H54 (cell line): ENCODE measurements at regions not wholly inside any gene's neighbourhood (a gene's known extent, or its start where the extent isn't known, plus 50 kb on each side); places are given as distances from the start of the nearest gene placed in this dataset.
"Not testable (repeated sequence)": the region's sequence is repeated elsewhere in the genome, so short reads cannot be mapped to it uniquely, and the experiment has no call there.

Experiments used
- DNase-seq: peaks from one replicate; pipeline ENCODE4 v3.0.0; 2011; ENCODE audit warnings: low spot score, mixed read lengths; ENCODE audit not compliant: insufficient read length
- FAIRE-seq: peaks from 3 replicates; lab custom pipeline; 2011; peaks lifted over from hg19 to GRCh38; lab: Jason Lieb, UNC
- POLR2A ChIP-seq: IDR thresholded peaks from 2 replicates; pipeline ENCODE4 v1.6.1; 2011; ENCODE audit warnings: low read depth, mild to moderate bottlenecking, low read length

DNA sequence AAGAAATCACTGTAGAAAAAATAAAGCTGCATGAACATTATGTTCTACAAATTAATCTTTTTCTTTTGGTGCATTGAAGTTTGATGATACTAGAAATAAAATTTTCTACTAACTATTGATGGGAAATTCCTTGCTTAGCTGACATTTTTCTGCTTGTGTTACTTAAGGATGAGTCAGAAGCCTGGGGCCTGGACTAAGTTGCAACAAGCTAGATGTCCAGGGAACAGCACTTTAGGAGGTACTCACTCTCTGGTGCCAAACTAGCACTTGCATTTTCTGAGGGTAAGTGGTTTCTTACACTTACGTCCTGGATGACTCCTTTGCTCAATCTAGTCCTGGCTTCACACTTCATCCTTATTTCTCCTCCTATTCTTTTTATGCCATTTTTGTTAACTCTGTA lies 945.1 kb downstream of the IGSF11 start:
- FAIRE-seq, result no peak
- no peak for DNase-seq
- no peak for TF ChIP-seq POLR2A

DNA sequence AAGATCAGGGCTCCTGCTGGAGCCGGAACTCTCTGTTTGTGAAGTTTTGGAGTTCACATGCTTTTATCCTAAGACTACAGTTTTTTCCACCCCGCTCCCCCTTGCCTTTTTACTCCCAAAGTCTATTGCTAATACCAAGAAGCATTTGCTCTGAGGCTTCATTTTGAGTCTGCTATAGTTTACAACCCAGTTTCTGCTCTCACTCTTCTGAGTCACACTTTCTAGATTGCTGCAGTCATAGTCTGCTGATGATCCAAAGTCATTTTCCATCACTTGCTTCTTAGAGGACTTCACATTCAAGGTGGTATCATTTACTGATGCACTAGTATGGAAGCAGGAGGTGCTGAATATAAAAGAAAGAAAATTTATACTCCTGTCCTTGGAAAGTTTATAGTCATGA lies 937.4 kb downstream of the IGSF11 start:
- no peak for TF ChIP-seq POLR2A
- DNase-seq, result no peak
- no peak for FAIRE-seq

GRCh38 chr3:118097660-118098059 lies 937.0 kb downstream of the IGSF11 start:
- no peak for TF ChIP-seq POLR2A
- DNase-seq, result no peak
- FAIRE-seq, result no peak

DNA sequence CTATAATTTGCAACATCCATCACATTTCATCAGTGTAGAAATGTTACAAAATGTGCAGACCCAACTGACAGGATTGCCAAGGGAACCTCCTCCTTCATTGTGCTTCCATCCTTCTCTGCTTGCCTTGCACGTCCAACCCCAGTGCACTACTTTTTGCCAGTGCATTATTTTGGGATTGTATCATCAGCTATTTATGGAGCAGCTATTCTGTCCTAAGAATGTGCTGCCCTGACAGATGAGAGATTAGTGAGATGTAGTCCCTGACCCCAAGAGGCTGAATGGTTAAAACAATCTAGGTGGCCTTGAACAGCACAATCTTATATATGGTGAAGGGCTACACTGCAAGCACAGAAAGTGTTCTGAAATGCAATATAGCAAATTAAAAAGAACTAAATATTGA lies 935.8 kb downstream of the IGSF11 start:
- DNase-seq (no peak), FAIRE-seq (no peak)
- no peak for TF ChIP-seq POLR2A

GRCh38 chr3:118101891-118102290 lies 932.8 kb downstream of the IGSF11 start:
- DNase-seq (no peak), FAIRE-seq (no peak)
- TF ChIP-seq POLR2A, result no peak

- no peak for TF ChIP-seq POLR2A
- no peak for FAIRE-seq
- DNase-seq, result no peak
Measured at GRCh38 chr3:118102737-118103136, 931.9 kb downstream of the IGSF11 start.

- no peak for TF ChIP-seq POLR2A
- FAIRE-seq (no peak), DNase-seq (no peak)
Measured at GRCh38 chr3:118108201-118108600, 926.4 kb downstream of the IGSF11 start.

GRCh38 chr3:118108769-118109168 lies 925.9 kb downstream of the IGSF11 start:
- TF ChIP-seq POLR2A, result no peak
- DNase-seq, result no peak
- FAIRE-seq, result no peak

GRCh38 chr3:118110211-118110610 lies 924.4 kb downstream of the IGSF11 start:
- no peak for FAIRE-seq
- no peak for TF ChIP-seq POLR2A
- no peak for DNase-seq

- TF ChIP-seq POLR2A, result no peak
- FAIRE-seq (no peak), DNase-seq (no peak)
Measured at GRCh38 chr3:118116991-118117390, 917.7 kb downstream of the IGSF11 start.

DNA sequence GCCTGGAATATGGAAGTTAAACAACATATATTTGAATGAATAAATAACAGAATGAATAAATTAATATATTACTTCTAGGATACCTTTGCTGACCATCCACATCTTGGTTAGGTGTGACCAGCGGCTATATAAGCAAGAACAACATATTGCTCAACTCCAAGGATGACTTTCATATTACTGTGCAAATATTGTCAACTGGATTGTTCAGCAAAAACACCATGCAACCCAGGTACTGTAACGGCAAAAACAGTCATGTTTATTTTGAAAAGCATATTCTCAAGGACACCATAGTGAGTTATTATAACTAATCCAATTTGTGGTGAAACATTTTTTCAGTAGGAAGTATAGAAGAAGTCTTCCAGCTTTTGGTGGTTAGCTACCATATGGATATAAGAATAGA lies 907.9 kb downstream of the IGSF11 start:
- DNase-seq (no peak), FAIRE-seq (no peak)
- TF ChIP-seq POLR2A, result no peak

DNA sequence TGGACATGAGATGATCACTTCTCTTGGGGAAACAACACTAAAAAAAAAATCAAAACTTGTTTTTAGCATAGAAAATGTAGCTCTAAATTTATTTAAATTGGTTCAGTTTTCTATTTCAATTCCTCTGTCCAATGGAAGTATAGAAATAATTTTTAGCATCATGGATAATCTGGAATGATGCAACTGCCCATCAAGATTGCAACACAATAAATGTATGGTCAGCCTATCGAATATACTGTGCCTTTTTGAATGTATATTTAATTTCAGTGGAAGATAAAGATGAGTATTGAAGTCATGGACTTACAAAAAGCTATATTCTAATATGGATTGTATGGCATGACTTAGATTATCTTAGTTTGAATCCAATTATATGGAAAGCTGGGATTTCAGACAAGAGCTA lies 906.7 kb downstream of the IGSF11 start:
- TF ChIP-seq POLR2A, result no peak
- no peak for FAIRE-seq
- DNase-seq, result no peak

DNA sequence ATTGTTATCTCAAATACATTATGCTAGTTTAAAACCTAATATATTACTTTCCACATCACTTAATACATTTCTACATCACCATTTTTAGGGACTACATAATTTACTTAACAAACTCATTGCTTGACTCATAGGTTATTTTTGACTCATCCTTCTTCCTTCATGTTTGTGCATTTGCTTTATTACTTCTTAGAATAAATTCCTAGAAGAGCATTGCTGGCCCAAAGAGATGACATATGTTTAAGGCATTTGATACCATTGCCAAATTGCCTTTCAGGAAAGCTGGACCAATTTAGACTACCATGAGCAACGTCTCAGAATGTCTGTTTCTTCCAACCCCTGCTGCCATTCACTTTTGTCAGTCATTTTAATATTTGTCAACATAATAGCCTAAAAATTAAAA lies 905.8 kb downstream of the IGSF11 start:
- TF ChIP-seq POLR2A, result no peak
- DNase-seq, result no peak
- FAIRE-seq, result no peak

GRCh38 chr3:118137778-118138177 lies 896.9 kb downstream of the IGSF11 start:
- TF ChIP-seq POLR2A, result no peak
- no peak for FAIRE-seq
- DNase-seq, result no peak

DNA sequence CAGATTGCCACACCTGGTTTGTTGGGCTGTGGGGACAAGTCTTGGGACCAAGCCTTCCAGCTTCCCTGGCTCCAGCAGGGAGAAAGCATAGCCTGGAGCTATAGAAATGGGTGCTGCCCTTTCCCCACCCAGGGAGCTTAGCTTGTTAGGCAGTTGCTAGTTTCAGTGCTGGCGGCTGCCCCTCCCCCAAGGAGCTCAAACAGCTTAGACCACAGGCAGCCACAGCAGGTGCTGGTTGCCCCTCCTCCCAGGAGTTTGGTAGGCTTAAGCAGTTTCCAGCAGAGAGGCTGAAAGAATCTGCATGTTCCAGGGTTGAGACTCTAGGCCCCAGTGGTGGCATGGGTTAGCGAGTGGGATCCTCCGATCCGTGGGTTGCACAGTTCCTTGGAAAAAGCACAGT lies 889.7 kb downstream of the IGSF11 start:
- no peak for TF ChIP-seq POLR2A
- DNase-seq (no peak), FAIRE-seq (no peak)

GRCh38 chr3:118146658-118147375 lies 887.8 kb downstream of the IGSF11 start:
- TF ChIP-seq POLR2A, result no peak
- DNase-seq, result no peak
- no peak for FAIRE-seq

- no peak for TF ChIP-seq POLR2A
- DNase-seq, result no peak
- FAIRE-seq, result no peak
Measured at GRCh38 chr3:118151164-118151563, 883.5 kb downstream of the IGSF11 start.

GRCh38 chr3:118162627-118163588 lies 871.7 kb downstream of the IGSF11 start:
- not testable (repeated sequence) for DNase-seq, FAIRE-seq
